KOPT-K1 (cell line): ENCODE measurements at regions not wholly inside any gene's neighbourhood (a gene's known extent, or its start where the extent isn't known, plus 50 kb on each side); places are given as distances from the start of the nearest gene placed in this dataset.

Experiments
- H3K27ac ChIP-seq: fragments of 200-600 bp; sonication (generic); 2 replicates; pipeline ENCODE4 v1.5.1; 2016; ENCODE audit warnings: antibody characterized with exemption, mild to moderate bottlenecking, low read depth, low read length; ENCODE audit not compliant: poor library complexity, severe bottlenecking
- H3K36me3 ChIP-seq: fragments of 200-600 bp; sonication (generic); 2 replicates; pipeline ENCODE4 v1.5.1; 2017; ENCODE audit warnings: antibody characterized with exemption, mild to moderate bottlenecking, low read length, moderate library complexity; ENCODE audit not compliant: insufficient read depth
- H3K9me3 ChIP-seq: fragments of 200-600 bp; sonication (generic); 2 replicates; pipeline ENCODE4 v1.5.1; 2017; ENCODE audit warnings: antibody characterized with exemption, low read length, mild to moderate bottlenecking; ENCODE audit not compliant: insufficient read depth, poor library complexity, severe bottlenecking

DNA sequence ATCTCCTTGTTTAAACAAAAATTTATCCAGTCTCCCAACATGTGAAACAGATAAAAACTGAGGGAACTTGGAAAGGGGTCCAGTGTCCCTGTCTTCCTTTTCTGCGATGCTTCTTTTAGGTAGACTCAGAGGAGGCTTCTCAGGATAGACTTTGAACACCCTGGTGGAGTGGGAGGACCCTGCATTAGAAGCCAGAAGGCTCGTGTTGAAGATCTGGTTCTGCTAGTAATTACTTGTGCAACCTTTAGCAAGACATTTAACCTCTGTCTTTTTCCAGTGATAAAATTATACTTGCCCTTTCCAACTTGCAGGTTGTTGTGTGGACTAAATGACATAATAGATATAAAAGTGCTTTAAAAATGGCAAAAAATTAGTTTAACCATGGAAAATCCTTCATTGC, 67.1 kb upstream of the PREP start:
- Histone ChIP-seq H3K27ac (no peak overlapping the region), H3K9me3 (peaks cover 15% of the 10 kb centered on the region), H3K36me3 (no peaks in the 10 kb centered on the region)

DNA sequence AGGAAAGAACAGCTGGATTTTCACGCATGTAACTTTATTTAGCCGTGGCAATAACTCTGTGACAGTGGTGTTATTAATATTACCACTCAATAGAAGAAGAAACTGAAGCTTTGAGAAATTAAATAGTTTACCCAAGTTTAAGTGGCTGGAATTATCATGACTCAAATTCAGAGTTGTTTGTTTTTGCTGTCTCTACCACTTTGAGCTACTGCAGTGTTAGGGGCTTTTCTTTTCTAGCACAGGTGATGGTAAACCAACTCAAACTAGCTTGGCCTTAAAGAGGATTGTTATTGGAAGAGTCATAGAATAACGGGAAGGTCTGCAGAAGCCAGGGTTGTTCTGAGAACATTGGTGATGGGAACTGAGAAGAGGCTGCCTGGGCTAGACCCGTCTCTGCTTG, 66.0 kb upstream of the PREP start:
- H3K9me3 ChIP-seq, result peaks cover 15% of the 10 kb centered on the region
- no peak overlapping the region for H3K27ac ChIP-seq
- H3K36me3 ChIP-seq, result no peaks in the 10 kb centered on the region

DNA sequence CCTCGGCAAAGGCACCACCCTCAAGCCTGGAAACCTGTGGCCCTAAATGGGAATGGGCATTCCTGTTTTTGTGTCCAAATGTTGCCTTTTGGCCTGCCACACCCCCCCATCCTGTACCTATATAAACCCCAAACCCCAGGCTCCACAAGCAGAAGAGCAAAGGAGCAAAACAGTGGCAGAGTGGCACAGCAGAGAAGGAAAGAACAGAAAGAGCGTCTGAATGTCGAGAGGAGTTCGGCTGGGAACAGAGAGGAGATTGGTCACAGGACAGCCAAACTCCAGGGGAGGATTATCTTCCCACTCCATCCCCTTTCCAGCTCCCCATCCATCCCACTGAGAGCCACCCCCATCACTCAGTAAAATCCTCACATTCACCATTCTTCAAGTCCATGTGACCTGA, 58.0 kb upstream of the PREP start:
- Histone ChIP-seq H3K27ac (no peak overlapping the region), H3K9me3 (peaks cover 6% of the 10 kb centered on the region), H3K36me3 (no peaks in the 10 kb centered on the region)

DNA sequence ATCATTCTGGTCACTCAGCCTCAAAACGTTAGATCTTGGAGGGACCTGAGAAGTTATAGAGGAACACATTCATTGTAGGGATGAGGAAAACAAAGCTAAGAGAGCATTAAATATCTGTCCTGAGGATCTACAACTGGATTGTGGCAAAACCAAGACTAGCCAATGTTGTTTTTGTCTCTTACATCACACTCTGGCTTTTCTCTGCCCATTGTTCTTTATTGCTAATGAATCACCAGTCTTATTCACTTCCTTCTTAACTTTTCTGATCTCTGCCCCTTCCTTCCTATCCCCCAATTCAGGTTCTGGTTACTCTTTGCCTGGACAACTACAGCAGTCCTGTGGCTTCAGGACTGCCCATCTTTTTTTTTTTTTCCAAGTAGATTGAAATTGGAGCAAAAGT, 57.0 kb upstream of the PREP start:
- Histone ChIP-seq H3K27ac (no peak overlapping the region), H3K36me3 (no peaks in the 10 kb centered on the region), H3K9me3 (peaks cover under 1% of the 10 kb centered on the region)

DNA sequence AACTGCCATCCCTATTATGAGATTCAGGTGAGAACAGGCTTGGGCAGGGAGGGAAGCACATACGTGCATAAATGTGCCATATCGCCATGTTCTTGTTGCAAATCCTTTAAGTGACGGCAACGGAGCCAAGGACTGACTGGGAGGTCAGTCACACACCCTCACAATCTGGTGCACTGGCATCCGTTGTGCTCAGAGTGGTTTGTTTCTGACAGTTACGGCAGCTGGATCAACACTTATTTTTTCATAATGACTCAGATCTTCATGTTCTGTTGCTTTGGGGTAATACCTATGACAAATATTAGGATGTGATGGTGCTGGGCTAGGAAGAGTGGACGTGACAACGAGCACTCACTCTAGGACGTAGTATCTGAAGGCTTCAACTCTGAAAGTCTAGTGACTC, 56.2 kb upstream of the PREP start:
- Histone ChIP-seq H3K27ac (no peak overlapping the region), H3K9me3 (peaks cover 7% of the 10 kb centered on the region), H3K36me3 (no peaks in the 10 kb centered on the region)

DNA sequence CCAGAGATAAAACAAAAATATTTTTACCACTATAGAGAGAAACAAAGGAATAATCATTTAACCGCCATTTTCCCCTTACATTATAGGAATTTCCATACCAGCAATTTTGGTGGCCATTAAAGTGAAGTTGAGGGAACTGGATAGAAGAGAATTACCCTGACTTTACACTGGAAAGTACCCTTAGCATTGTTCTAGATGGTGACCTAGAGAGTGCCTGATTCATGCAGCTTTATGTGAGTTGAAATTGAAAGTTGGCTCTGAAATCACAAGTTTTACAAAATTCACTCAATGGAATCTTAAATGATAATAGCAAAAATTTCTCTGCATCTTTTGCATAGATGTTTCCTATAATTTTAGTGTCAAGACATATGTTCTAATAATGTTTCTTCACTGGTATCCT, 55.7 kb upstream of the PREP start:
- peaks cover 7% of the 10 kb centered on the region for H3K9me3 ChIP-seq
- no peaks in the 10 kb centered on the region for H3K36me3 ChIP-seq
- no peak overlapping the region for H3K27ac ChIP-seq

DNA sequence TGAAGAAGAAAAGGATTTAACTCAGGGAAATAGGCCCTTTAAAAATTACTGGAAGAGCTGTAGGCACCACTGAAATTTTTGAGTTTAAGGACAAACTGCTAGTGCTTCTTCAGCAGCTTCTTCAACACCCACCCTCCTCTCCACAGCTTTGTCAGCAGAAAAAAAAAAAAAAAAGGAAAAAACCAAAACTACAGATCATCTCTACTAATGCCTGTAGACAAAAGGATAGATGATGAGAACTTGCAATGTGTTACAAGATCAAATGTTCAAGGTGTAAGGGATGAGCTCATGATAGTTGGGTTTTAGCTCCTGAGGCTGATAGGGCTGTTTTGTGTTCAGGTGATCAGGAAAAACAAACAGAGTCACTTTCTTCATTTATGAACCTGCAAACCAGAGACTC, 55.2 kb upstream of the PREP start:
- Histone ChIP-seq H3K36me3 (no peaks in the 10 kb centered on the region), H3K27ac (no peak overlapping the region), H3K9me3 (peaks cover 7% of the 10 kb centered on the region)

DNA sequence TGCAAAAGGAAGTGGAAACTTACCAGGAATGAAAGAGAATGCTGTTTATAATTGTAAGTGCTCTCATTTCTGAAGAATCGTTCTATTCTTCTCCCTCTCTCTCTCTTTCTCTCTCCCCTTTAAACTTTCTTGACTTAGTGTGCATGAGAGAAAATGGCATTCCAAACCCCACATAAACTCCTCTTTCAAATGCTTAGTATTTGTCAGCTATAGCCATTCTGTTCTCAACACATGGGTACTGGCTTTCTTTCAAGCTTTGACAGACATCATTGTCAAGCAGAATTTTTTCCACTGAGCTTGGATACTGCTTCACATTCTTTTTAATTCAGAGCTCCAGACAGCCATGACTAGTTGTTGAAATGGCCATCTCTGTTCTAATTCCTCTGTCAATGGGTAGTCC, 51.1 kb upstream of the PREP start:
- Histone ChIP-seq H3K9me3 (peaks cover 7% of the 10 kb centered on the region), H3K27ac (peak overlapping the region; percentile 53), H3K36me3 (no peaks in the 10 kb centered on the region)

DNA sequence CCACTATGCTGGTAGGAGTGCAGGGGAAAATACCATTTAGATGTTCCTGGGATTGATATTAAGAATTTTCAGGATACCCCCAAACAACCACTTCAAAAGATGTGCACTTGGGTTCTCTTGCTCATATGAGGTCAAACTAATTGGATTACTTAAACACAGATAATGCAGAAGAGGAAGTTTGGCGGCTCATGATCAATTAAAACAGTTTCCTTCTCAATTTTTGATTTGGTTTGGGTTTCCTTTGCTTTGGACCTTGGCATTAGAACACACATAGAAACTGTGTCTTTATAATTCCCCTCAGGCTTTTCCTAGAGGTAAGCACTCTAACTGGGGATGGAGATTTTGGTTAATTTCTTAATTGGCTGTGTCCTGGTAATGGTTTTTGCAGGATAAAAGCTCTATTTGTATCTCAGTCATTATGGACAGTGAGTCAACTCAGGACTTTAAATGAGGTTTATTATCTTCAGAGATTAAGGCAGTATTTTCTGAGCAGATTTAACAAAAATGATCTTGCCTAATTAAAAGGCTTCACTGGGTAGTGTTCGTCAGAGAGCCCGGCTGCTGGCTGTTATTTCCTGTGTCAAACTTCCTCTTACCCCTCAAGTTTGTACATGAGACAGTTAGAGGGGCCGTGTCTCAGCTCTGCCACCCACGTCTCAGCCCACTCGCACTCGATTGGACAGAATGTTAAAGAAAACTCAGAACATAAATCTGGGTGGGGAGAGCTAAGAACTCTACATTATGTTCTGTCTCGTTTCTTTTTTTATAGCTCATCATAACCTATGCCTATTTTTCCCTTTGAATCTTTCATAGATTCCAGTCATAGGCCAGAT, 50.3 kb upstream of the PREP start:
- Histone ChIP-seq H3K27ac (peak overlapping the region; percentile 53), H3K36me3 (no peaks in the 10 kb centered on the region), H3K9me3 (peaks cover 7% of the 10 kb centered on the region)
